ENCODE measurements at regions not wholly inside any gene's neighbourhood (a gene's known extent, or its start where the extent isn't known, plus 50 kb on each side); places are given as distances from the start of the nearest gene placed in this dataset.

GRCh38 chr1:96388421-96389310, 332.9 kb upstream of the PTBP2 start:
- TF ChIP-seq, protein P1, sequence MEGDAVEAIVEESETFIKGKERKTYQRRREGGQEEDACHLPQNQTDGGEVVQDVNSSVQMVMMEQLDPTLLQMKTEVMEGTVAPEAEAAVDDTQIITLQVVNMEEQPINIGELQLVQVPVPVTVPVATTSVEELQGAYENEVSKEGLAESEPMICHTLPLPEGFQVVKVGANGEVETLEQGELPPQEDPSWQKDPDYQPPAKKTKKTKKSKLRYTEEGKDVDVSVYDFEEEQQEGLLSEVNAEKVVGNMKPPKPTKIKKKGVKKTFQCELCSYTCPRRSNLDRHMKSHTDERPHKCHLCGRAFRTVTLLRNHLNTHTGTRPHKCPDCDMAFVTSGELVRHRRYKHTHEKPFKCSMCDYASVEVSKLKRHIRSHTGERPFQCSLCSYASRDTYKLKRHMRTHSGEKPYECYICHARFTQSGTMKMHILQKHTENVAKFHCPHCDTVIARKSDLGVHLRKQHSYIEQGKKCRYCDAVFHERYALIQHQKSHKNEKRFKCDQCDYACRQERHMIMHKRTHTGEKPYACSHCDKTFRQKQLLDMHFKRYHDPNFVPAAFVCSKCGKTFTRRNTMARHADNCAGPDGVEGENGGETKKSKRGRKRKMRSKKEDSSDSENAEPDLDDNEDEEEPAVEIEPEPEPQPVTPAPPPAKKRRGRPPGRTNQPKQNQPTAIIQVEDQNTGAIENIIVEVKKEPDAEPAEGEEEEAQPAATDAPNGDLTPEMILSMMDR (IDR thresholded peaks at IDR 0.05), result no peak
- TF ChIP-seq POLR2A (IDR thresholded peaks at IDR 0.05), result no peak
